ENCODE measurements at regions not wholly inside any gene's neighbourhood (a gene's known extent, or its start where the extent isn't known, plus 50 kb on each side); places are given as distances from the start of the nearest gene placed in this dataset.

DNA sequence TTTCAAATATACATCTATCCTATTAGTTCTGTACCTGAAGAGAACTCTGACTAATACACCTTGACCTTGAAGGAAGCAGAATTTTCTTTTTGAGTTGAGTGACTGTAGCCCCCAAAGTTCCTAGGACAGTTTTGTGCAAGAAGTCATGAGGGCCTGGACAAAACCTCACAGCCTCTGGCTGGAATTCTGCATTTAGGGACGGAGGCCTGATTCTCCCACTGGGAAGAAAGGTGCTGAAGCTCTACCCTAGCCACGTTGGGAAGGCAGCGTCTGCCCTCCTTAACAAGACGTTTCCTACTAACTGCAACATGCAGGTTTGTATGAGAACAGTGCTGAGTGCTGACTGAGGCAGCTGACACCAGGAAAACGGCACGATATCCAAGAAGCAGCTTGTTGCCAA is 74.4 kb upstream of the ZCCHC2 start:
- H3K27me3 ChIP-seq (ENCODE audit: control insufficient read depth, insufficient read depth, low read length), result no peaks in the 10 kb centered on the region
- H3K9me3 ChIP-seq (ENCODE audit: control insufficient read depth, insufficient read depth, low read length), result no peaks in the 10 kb centered on the region
- peaks cover 0 to 3% of the 10 kb centered on the region in 2 donors for H3K27me3 Mint-ChIP-seq (ENCODE audit: low read depth in 2 of 2)
- no peaks in the 10 kb centered on the region for H3K36me3 Mint-ChIP-seq
- H3K4me3 Mint-ChIP-seq, result no peak overlapping the region
- TF ChIP-seq, protein P1, sequence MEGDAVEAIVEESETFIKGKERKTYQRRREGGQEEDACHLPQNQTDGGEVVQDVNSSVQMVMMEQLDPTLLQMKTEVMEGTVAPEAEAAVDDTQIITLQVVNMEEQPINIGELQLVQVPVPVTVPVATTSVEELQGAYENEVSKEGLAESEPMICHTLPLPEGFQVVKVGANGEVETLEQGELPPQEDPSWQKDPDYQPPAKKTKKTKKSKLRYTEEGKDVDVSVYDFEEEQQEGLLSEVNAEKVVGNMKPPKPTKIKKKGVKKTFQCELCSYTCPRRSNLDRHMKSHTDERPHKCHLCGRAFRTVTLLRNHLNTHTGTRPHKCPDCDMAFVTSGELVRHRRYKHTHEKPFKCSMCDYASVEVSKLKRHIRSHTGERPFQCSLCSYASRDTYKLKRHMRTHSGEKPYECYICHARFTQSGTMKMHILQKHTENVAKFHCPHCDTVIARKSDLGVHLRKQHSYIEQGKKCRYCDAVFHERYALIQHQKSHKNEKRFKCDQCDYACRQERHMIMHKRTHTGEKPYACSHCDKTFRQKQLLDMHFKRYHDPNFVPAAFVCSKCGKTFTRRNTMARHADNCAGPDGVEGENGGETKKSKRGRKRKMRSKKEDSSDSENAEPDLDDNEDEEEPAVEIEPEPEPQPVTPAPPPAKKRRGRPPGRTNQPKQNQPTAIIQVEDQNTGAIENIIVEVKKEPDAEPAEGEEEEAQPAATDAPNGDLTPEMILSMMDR (IDR thresholded peaks at IDR 0.05), result no peak
- ATAC-seq, result no peak
- no peaks in the 10 kb centered on the region for H3K36me3 ChIP-seq (ENCODE audit: control insufficient read depth, insufficient read depth, low read length)
- WGBS (ENCODE audit: insufficient coverage), result 81% methylated on average over 6 of the region's 6 CpGs
- DNase-seq, result no peak
- no peak overlapping the region for H3K27ac ChIP-seq (ENCODE audit: low read length)
- no peak overlapping the region for H3K27ac Mint-ChIP-seq
- no peaks in the 10 kb centered on the region for H3K9me3 Mint-ChIP-seq
- peaks cover 0 to 7% of the 10 kb centered on the region in 2 donors for H3K4me1 Mint-ChIP-seq
- H3K4me1 ChIP-seq (ENCODE audit: control insufficient read depth, insufficient read depth, low read length), result no peaks in the 10 kb centered on the region
- no peak overlapping the region for H3K4me3 ChIP-seq (ENCODE audit: low read length)
- intact Hi-C loops (cut with micrococcal nuclease), result no loop called here

DNA sequence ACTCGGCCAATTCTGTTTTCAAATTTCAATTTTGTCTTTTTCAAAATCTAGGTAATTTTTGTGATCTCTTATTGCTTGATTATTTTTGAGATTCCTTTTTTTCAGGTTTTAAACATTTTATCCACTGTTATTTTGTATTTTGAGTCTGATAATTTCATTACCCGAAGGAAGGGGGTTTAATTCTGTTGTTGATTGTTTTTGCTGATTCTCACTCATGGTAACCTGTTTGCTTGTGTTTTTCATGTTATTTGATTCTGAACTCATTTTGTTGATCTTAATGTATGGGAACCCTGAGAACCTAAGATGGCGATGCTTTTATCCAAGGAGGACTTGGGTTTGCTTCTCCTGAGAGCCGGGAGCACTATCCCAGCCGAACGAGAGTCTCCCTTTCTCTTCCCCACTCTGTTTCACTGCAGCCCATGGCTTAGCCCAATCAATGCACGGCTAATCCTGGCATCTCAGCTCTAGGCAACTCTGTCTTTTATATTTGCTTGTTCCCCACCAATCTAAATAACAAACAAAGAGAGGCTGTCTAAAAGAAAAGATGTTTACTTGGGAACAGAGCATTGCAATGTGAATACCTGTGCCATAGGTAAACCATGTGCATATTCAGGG is 73.2 kb upstream of the ZCCHC2 start:
- WGBS (ENCODE audit: insufficient coverage), result 96% methylated on average over 6 of the region's 7 CpGs
- Mint-ChIP-seq H3K27ac (no peak overlapping the region), H3K4me3 (no peak overlapping the region), H3K9me3 (no peaks in the 10 kb centered on the region), H3K36me3 (no peaks in the 10 kb centered on the region), H3K4me1 (peaks cover 0 to 7% of the 10 kb centered on the region in 2 donors), H3K27me3 (ENCODE audit: low read depth in 2 of 2) (peaks cover 0 to 5% of the 10 kb centered on the region in 2 donors)
- intact Hi-C loops (cut with micrococcal nuclease), result no loop called here
- ATAC-seq, result no peak
- Histone ChIP-seq H3K36me3 (ENCODE audit: control insufficient read depth, insufficient read depth, low read length) (no peaks in the 10 kb centered on the region), H3K4me3 (ENCODE audit: low read length) (no peak overlapping the region), H3K27ac (ENCODE audit: low read length) (no peak overlapping the region), H3K27me3 (ENCODE audit: control insufficient read depth, insufficient read depth, low read length) (no peaks in the 10 kb centered on the region), H3K4me1 (ENCODE audit: control insufficient read depth, insufficient read depth, low read length) (no peaks in the 10 kb centered on the region), H3K9me3 (ENCODE audit: control insufficient read depth, insufficient read depth, low read length) (no peaks in the 10 kb centered on the region)
- DNase-seq, result no peak
- TF ChIP-seq, protein P1 (IDR thresholded peaks at IDR 0.05), result no peak

DNA sequence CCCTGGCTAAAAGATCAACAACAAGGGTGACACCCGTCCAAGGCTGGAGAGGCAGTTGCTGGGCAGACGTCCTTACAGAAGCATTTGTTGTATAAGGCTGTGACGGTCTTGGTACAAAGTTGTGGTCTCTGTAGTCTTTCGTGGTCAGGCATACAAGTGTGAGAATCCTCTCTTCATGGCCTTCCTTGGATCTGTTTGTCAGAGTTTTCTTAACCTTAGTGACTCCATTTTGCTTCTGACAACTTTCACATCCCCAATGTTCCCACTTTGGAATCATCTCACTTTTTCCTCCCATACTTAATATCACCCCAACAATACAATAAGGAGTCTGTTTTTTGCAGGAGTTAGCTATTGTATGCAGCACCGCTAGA is 72.7 kb upstream of the ZCCHC2 start:
- intact Hi-C loops (cut with micrococcal nuclease), result no loop called here
- Mint-ChIP-seq H3K9me3 (no peaks in the 10 kb centered on the region), H3K4me3 (no peak overlapping the region), H3K27ac (no peak overlapping the region), H3K27me3 (ENCODE audit: low read depth in 2 of 2) (peaks cover 0 to 6% of the 10 kb centered on the region in 2 donors), H3K36me3 (no peaks in the 10 kb centered on the region), H3K4me1 (peaks cover 0 to 7% of the 10 kb centered on the region in 2 donors)
- ATAC-seq, result no peak
- Histone ChIP-seq H3K4me1 (ENCODE audit: control insufficient read depth, insufficient read depth, low read length) (no peaks in the 10 kb centered on the region), H3K27me3 (ENCODE audit: control insufficient read depth, insufficient read depth, low read length) (no peaks in the 10 kb centered on the region), H3K9me3 (ENCODE audit: control insufficient read depth, insufficient read depth, low read length) (no peaks in the 10 kb centered on the region), H3K36me3 (ENCODE audit: control insufficient read depth, insufficient read depth, low read length) (no peaks in the 10 kb centered on the region), H3K4me3 (ENCODE audit: low read length) (no peak overlapping the region), H3K27ac (ENCODE audit: low read length) (no peak overlapping the region)
- WGBS (ENCODE audit: insufficient coverage), result 80% methylated on average over 5 of the region's 5 CpGs
- TF ChIP-seq, protein P1 (IDR thresholded peaks at IDR 0.05), result no peak
- no peak for DNase-seq

Data from natural killer cell (primary cell).